B cell (primary cell): ENCODE measurements at regions not wholly inside any gene's neighbourhood (a gene's known extent, or its start where the extent isn't known, plus 50 kb on each side); places are given as distances from the start of the nearest gene placed in this dataset.

Experiments
- ATAC-seq: fragments of 200-7000 bp; cut with Tn5 transposase; one replicate; pipeline ENCODE4 v1.10.0; 2021; ENCODE audit warnings: low read depth, mild to moderate bottlenecking, moderate number of reproducible peaks, moderate library complexity
- CTCF ChIA-PET: fragments of 350-600 bp; sonication (Branson Sonifier 250); formaldehyde crosslinking; loops from one replicate; lab custom pipeline; 2021; ENCODE audit warnings: antibody characterized with exemption, inconsistent platforms; lab: Charles Lee
- POLR2A ChIA-PET: fragments of 350-600 bp; sonication (Branson Sonifier 250); formaldehyde crosslinking; loops from one replicate; lab custom pipeline; 2021; ENCODE audit warnings: antibody characterized with exemption; lab: Charles Lee
- DNase-seq: peaks from one replicate; pipeline ENCODE4 v3.0.0; 2013
- H2AFZ ChIP-seq: 2 replicates; pipeline ENCODE4 v1.6.1; 2012; ENCODE audit warnings: mild to moderate bottlenecking, low read depth, low read length; ENCODE audit not compliant: insufficient read depth, poor library complexity, severe bottlenecking
- H3K27ac ChIP-seq, 2 donors: 1 replicate in 1 of 2; 2 replicates in 1 of 2; pipeline ENCODE4 v1.5.1; 2012 to 2013; ENCODE audit warnings: low read length in 2 of 2, mild to moderate bottlenecking in 2 of 2, moderate library complexity in 1 of 2
- H3K27me3 ChIP-seq, 4 experiments: fragments of 200-600 bp in 1 of 4; sonication (generic) in 1 of 4; replicated peaks in 1 of 4; 1 replicate in 2 of 4; 2 replicates in 2 of 4; pipeline versions ENCODE4 v1.6.1 to v1.7.0; 2013 to 2016; ENCODE audit warnings: low read length in 3 of 4, mild to moderate bottlenecking in 2 of 4, mixed read lengths in 1 of 4, moderate library complexity in 1 of 4; ENCODE audit not compliant: insufficient read depth in 4 of 4, control insufficient read depth in 3 of 4; ENCODE audit errors: control extremely low read depth in 1 of 4
- H3K36me3 ChIP-seq, 2 experiments: replicated peaks in 1 of 2; 1 replicate in 1 of 2; 2 replicates in 1 of 2; pipeline versions ENCODE4 v1.6.1 to v1.7.1; 2013; ENCODE audit warnings: low read length in 1 of 2; ENCODE audit not compliant: insufficient read depth in 2 of 2, control insufficient read depth in 1 of 2; ENCODE audit errors: control extremely low read depth in 1 of 2, extremely low read depth in 1 of 2
- H3K4me1 ChIP-seq, 2 donors: fragments of 200-600 bp in 1 of 2; sonication (generic) in 1 of 2; 1 replicate in 1 of 2; 2 replicates in 1 of 2; pipeline versions ENCODE4 v1.5.1 to v1.6.1; 2013 to 2017; ENCODE audit warnings: low read length in 2 of 2; ENCODE audit not compliant: control insufficient read depth in 2 of 2, insufficient read depth in 2 of 2
- H3K4me2 ChIP-seq: replicated peaks from 2 replicates; pipeline ENCODE3; 2012; ENCODE audit warnings: mild to moderate bottlenecking, low read depth, low read length; ENCODE audit not compliant: poor library complexity, severe bottlenecking
- H3K4me3 ChIP-seq, 5 experiments: fragments of 200-600 bp in 1 of 5; sonication (generic) in 1 of 5; 1 replicate in 3 of 5; 2 replicates in 2 of 5; pipeline versions ENCODE4 v1.5.1 to v1.7.0; 2011 to 2016; ENCODE audit warnings: low read length in 4 of 5, mild to moderate bottlenecking in 4 of 5, low read depth in 2 of 5, control low read depth in 1 of 5, moderate library complexity in 1 of 5; ENCODE audit not compliant: insufficient read depth in 1 of 5; ENCODE audit errors: control extremely low read depth in 1 of 5, extremely low read depth in 1 of 5
- H3K79me2 ChIP-seq: fragments of 200-600 bp; sonication (generic); one replicate; pipeline ENCODE4 v1.6.0; 2016; ENCODE audit warnings: low read length; ENCODE audit not compliant: control insufficient read depth, insufficient read depth
- H3K9ac ChIP-seq: fragments of 200-600 bp; sonication (generic); 2 replicates; pipeline ENCODE4 v1.6.1; 2017; ENCODE audit warnings: mild to moderate bottlenecking, low read length, moderate library complexity
- H3K9me3 ChIP-seq, 3 donors: one replicate each; pipeline versions ENCODE4 v1.6.1 to v1.7.1; 2013; ENCODE audit warnings: low read length in 2 of 3; ENCODE audit not compliant: control insufficient read depth in 2 of 3, insufficient read depth in 1 of 3; ENCODE audit errors: control extremely low read depth in 1 of 3
- H4K20me1 ChIP-seq: 2 replicates; pipeline ENCODE4 v1.6.0; 2012; ENCODE audit warnings: mild to moderate bottlenecking, low read length; ENCODE audit not compliant: insufficient read depth, control insufficient read depth, poor library complexity, severe bottlenecking
- H3K27ac Mint-ChIP-seq: one replicate; pipeline ENCODE4 v1.8.0; 2021; ENCODE audit warnings: mixed read lengths
- H3K27me3 Mint-ChIP-seq: one replicate; pipeline ENCODE4 v1.8.0; 2021; ENCODE audit warnings: mixed read lengths
- H3K4me1 Mint-ChIP-seq: one replicate; pipeline ENCODE4 v1.8.0; 2021; ENCODE audit warnings: mixed read lengths
- H3K4me3 Mint-ChIP-seq: one replicate; pipeline ENCODE4 v1.8.0; 2021; ENCODE audit warnings: mixed read lengths
- H3K9me3 Mint-ChIP-seq: one replicate; pipeline ENCODE4 v1.8.0; 2022; ENCODE audit warnings: mixed read lengths; ENCODE audit not compliant: insufficient read depth
- EZH2 ChIP-seq: IDR thresholded peaks from 2 replicates; pipeline ENCODE4 v1.6.1; 2012; ENCODE audit warnings: borderline replicate concordance, low read depth, mild to moderate bottlenecking, moderate library complexity, low read length; ENCODE audit not compliant: insufficient read depth, poor library complexity, severe bottlenecking
- WGBS: methylation state at CpG from one replicate; pipeline ENCODE4 v1.1.5; 2013; ENCODE audit warnings: missing lambda C conversion rate; ENCODE audit not compliant: insufficient coverage; 5-methylcytosine and 5-hydroxymethylcytosine counted together
- intact Hi-C: fragments of 100-400 bp; cut with micrococcal nuclease; formaldehyde crosslinking; loops from one replicate; pipeline ENCODE4 v1.10.0; 2022
- TF ChIP-seq, protein P1 (sequence below): fragments of 200-600 bp; IDR thresholded peaks from one replicate; pipeline ENCODE4 v1.8.0; 2022; ENCODE audit warnings: antibody characterized with exemption, mild to moderate bottlenecking

DNA sequence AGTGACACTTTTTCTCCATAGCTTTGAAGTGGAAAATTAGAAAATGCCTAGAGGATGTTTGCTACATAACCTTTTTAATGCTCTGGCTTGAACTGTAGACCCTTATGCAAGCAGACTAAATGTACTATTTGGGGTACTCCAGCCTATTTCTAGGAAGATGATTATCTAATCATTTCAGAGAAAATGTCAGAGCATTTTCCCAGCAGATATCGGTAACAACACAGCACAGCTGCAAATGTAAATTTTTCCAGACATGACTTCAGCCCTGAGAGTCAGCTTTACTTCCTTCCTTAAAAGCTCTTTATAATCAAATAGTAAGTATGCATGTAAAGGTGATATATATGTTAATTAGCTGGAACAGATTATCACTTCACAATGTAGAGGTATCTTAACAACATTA, 1647.1 kb downstream of the SUCLG1 start:
- Mint-ChIP-seq H3K27ac (no peak overlapping the region), H3K4me3 (no peak overlapping the region), H3K4me1 (no peaks in the 10 kb centered on the region), H3K9me3 (peaks cover 6% of the 10 kb centered on the region), H3K27me3 (no peaks in the 10 kb centered on the region)
- H3K79me2 ChIP-seq = no peaks in the 10 kb centered on the region
- H4K20me1 ChIP-seq = no peaks in the 10 kb centered on the region
- H3K36me3 ChIP-seq = no peaks in the 10 kb centered on the region
- H3K27me3 ChIP-seq = no peaks in the 10 kb centered on the region
- no peaks in the 10 kb centered on the region for H3K4me1 ChIP-seq
- WGBS = no CpG with 5 or more reads among the region's 1 CpG
- ATAC-seq (no peak), DNase-seq (no peak)
- H3K9me3 ChIP-seq = no peaks in the 10 kb centered on the region
- H3K4me2 ChIP-seq = no peak overlapping the region
- no peak overlapping the region for H3K9ac ChIP-seq
- H3K4me3 ChIP-seq = no peak overlapping the region
- no peak overlapping the region for H2AFZ ChIP-seq
- ChIA-PET POLR2A (no interaction called here), CTCF (no interaction called here)
- TF ChIP-seq, protein P1, sequence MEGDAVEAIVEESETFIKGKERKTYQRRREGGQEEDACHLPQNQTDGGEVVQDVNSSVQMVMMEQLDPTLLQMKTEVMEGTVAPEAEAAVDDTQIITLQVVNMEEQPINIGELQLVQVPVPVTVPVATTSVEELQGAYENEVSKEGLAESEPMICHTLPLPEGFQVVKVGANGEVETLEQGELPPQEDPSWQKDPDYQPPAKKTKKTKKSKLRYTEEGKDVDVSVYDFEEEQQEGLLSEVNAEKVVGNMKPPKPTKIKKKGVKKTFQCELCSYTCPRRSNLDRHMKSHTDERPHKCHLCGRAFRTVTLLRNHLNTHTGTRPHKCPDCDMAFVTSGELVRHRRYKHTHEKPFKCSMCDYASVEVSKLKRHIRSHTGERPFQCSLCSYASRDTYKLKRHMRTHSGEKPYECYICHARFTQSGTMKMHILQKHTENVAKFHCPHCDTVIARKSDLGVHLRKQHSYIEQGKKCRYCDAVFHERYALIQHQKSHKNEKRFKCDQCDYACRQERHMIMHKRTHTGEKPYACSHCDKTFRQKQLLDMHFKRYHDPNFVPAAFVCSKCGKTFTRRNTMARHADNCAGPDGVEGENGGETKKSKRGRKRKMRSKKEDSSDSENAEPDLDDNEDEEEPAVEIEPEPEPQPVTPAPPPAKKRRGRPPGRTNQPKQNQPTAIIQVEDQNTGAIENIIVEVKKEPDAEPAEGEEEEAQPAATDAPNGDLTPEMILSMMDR = no peak
- TF ChIP-seq EZH2 = no peak
- intact Hi-C loops = no loop called here
- H3K27ac ChIP-seq = no peak overlapping the region

- Histone ChIP-seq H3K4me2 (no peak overlapping the region), H3K79me2 (no peaks in the 10 kb centered on the region), H3K27me3 (no peaks in the 10 kb centered on the region), H3K4me1 (no peaks in the 10 kb centered on the region), H3K27ac (no peak overlapping the region), H3K9ac (no peak overlapping the region), H4K20me1 (no peaks in the 10 kb centered on the region), H3K4me3 (no peak overlapping the region), H2AFZ (no peak overlapping the region), H3K9me3 (peaks cover 0 to 8% (median 0%) of the 10 kb centered on the region in 3 donors), H3K36me3 (no peaks in the 10 kb centered on the region)
- H3K27me3 Mint-ChIP-seq = no peaks in the 10 kb centered on the region
- H3K4me1 Mint-ChIP-seq = no peaks in the 10 kb centered on the region
- no peak for TF ChIP-seq EZH2
- TF ChIP-seq, protein P1 = no peak
- no peak for ATAC-seq
- H3K9me3 Mint-ChIP-seq = peaks cover 14% of the 10 kb centered on the region
- DNase-seq = no peak
- H3K27ac Mint-ChIP-seq = no peak overlapping the region
- CTCF ChIA-PET = no interaction called here
- intact Hi-C loops = no loop called here
- H3K4me3 Mint-ChIP-seq = no peak overlapping the region
- 79% methylated on average over 2 of the region's 2 CpGs for WGBS
- POLR2A ChIA-PET = no interaction called here
Observed at GRCh38 chr2:82803307-82803706, 1655.8 kb downstream of the SUCLG1 start.
